ENCODE measurements at regions not wholly inside any gene's neighbourhood (a gene's known extent, or its start where the extent isn't known, plus 50 kb on each side); places are given as distances from the start of the nearest gene placed in this dataset.
"Not testable (repeated sequence)": the region's sequence is repeated elsewhere in the genome, so short reads cannot be mapped to it uniquely, and the experiment has no call there.

- DNase-seq = no peak
These were observed 249.9 kb upstream of the DNAJC19 start for GRCh38 chr3:181239441-181239840.

GRCh38 chr3:181230258-181230657 lies 240.7 kb upstream of the DNAJC19 start:
- DNase-seq = no peak

GRCh38 chr3:181213347-181213746 lies 223.8 kb upstream of the DNAJC19 start:
- DNase-seq = no peak

GRCh38 chr3:181212271-181212670 lies 222.7 kb upstream of the DNAJC19 start:
- DNase-seq = no peak

GRCh38 chr3:181210275-181210674 lies 220.7 kb upstream of the DNAJC19 start:
- peak; percentile 19 to 20 for DNase-seq

- no peak for DNase-seq
These were observed 200.0 kb upstream of the DNAJC19 start for GRCh38 chr3:181189556-181189955.

GRCh38 chr3:181183764-181184163 lies 194.2 kb upstream of the DNAJC19 start:
- no peak for DNase-seq

GRCh38 chr3:181183057-181183456 lies 193.5 kb upstream of the DNAJC19 start:
- DNase-seq = not testable (repeated sequence)

GRCh38 chr3:181178991-181179390 lies 189.5 kb upstream of the DNAJC19 start:
- no peak for DNase-seq

- peak; percentile 53 to 60 for DNase-seq
These were observed 187.1 kb upstream of the DNAJC19 start for GRCh38 chr3:181176601-181177000.

GRCh38 chr3:181174676-181175233 lies 185.2 kb upstream of the DNAJC19 start:
- DNase-seq = no peak

- no peak for DNase-seq
These were observed 184.5 kb upstream of the DNAJC19 start for GRCh38 chr3:181174022-181174421.

- no peak for DNase-seq
These were observed 183.7 kb upstream of the DNAJC19 start for GRCh38 chr3:181173227-181173626.

- no peak for DNase-seq
These were observed 145.3 kb upstream of the DNAJC19 start for GRCh38 chr3:181134873-181135272.

GRCh38 chr3:181133832-181134231 lies 144.3 kb upstream of the DNAJC19 start:
- no peak for DNase-seq

- DNase-seq = no peak
These were observed 116.1 kb upstream of the DNAJC19 start for GRCh38 chr3:181105646-181106045.

GRCh38 chr3:181103605-181104004 lies 114.1 kb upstream of the DNAJC19 start:
- peak; percentile 63 to 64 for DNase-seq

GRCh38 chr3:181086011-181086410 lies 96.5 kb upstream of the DNAJC19 start:
- no peak for DNase-seq

GRCh38 chr3:181081930-181082329 lies 92.4 kb upstream of the DNAJC19 start:
- no peak for DNase-seq

- no peak for DNase-seq
These were observed 87.0 kb upstream of the DNAJC19 start for GRCh38 chr3:181076558-181076957.

- DNase-seq = no peak
These were observed 85.6 kb upstream of the DNAJC19 start for GRCh38 chr3:181075098-181075497.

- DNase-seq = no peak
These were observed 76.9 kb upstream of the DNAJC19 start for GRCh38 chr3:181066143-181067087.

- DNase-seq = no peak
These were observed 66.7 kb upstream of the DNAJC19 start for GRCh38 chr3:181056136-181056732.

- no peak for DNase-seq
These were observed 65.0 kb upstream of the DNAJC19 start for GRCh38 chr3:181054538-181054937.

Data from AML-193 (cell line).